Adrenal gland (tissue), 9 donors: ENCODE measurements at regions not wholly inside any gene's neighbourhood (a gene's known extent, or its start where the extent isn't known, plus 50 kb on each side); places are given as distances from the start of the nearest gene placed in this dataset.

Experiments
- DNase-seq, 7 donors: peaks; one replicate each; pipeline ENCODE4 v3.0.0-alpha.2; 2019 to 2020
- H3K27ac ChIP-seq, 5 donors: fragments of 200-600 bp; sonication (generic) in 4 of 5; 1 replicate in 3 of 5; 2 replicates in 2 of 5; pipeline versions ENCODE4 v1.5.1 to v1.8.0; 2016 to 2020; ENCODE audit warnings: mild to moderate bottlenecking in 1 of 5
- H3K27me3 ChIP-seq: fragments of 200-600 bp; 2 replicates; pipeline ENCODE4 v1.8.0; 2021
- H3K36me3 ChIP-seq, 2 donors: fragments of 200-600 bp; replicated peaks in 1 of 2; 1 replicate in 1 of 2; 2 replicates in 1 of 2; pipeline versions ENCODE4 v1.5.1 to v1.8.0; 2018 to 2022
- H3K4me1 ChIP-seq, 2 donors: fragments of 200-600 bp; replicated peaks in 1 of 2; 1 replicate in 1 of 2; 2 replicates in 1 of 2; pipeline versions ENCODE4 v1.5.1 to v1.8.0; 2018 to 2021
- H3K4me3 ChIP-seq, 4 donors: fragments of 200-600 bp; sonication (generic) in 3 of 4; one replicate each; pipeline ENCODE4 v1.5.1; 2016 to 2018
- H3K9me3 ChIP-seq, 3 donors: fragments of 200-600 bp; sonication (generic) in 1 of 3; replicated peaks in 1 of 3; 1 replicate in 2 of 3; 2 replicates in 1 of 3; pipeline versions ENCODE4 v1.5.1 to v1.8.0; 2016 to 2021
- CTCF ChIP-seq, 6 experiments: fragments of 450-650 bp in 4 of 6; fragments of 200-600 bp in 2 of 6; sonication (generic) in 1 of 6; IDR thresholded peaks; 1 replicate in 5 of 6; 2 replicates in 1 of 6; pipeline versions ENCODE4 v1.5.1 to v1.8.0; 2016 to 2021; ENCODE audit warnings: antibody characterized with exemption in 6 of 6, mild to moderate bottlenecking in 2 of 6, moderate library complexity in 1 of 6
- POLR2A ChIP-seq, 2 donors: fragments of 450-650 bp; IDR thresholded peaks; one replicate each; pipeline ENCODE4 v1.6.1; 2017; ENCODE audit warnings: antibody characterized with exemption in 2 of 2, mild to moderate bottlenecking in 2 of 2, moderate library complexity in 1 of 2
- WGBS, 4 donors: extraction: QIAGEN DNeasy Blood & Tissue Kit in 2 of 4; methylation state at CpG; one replicate each; pipeline versions ENCODE4 v1.1.5 to v1.1.7; 2013 to 2017; 5-methylcytosine and 5-hydroxymethylcytosine counted together
- intact Hi-C, 2 donors: fragments of 100-400 bp; cut with DNase I; formaldehyde crosslinking; loops; one replicate each; pipeline versions ENCODE4 v1.14.1 to v1.15.0; 2022 to 2023
- donor health status: healthy with polysubstance abuse.
- donor health status: Bipolar disorder and iron deficiency.
- donor health status: DM: yes; HTN: yes; CAD: no.
- donor health status: DM: no; HTN: no; CAD: no.
- donor health status: DM: no; HTN: no; CAD: no.

GRCh38 chr18:62634979-62635630 is 80.2 kb upstream of the PHLPP1 start:
- no peak overlapping the region for H3K27ac ChIP-seq
- WGBS, 4 donors: 45 to 61% (median 47%) methylated on average over 6 of the region's 6 CpGs
- intact Hi-C loops: no loop called here

GRCh38 chr18:62637403-62637802 is 77.9 kb upstream of the PHLPP1 start:
- no peaks in the 10 kb centered on the region for H3K36me3 ChIP-seq
- no peak overlapping the region for H3K27ac ChIP-seq
- H3K4me3 ChIP-seq: no peak overlapping the region
- no peaks in the 10 kb centered on the region for H3K9me3 ChIP-seq
- DNase-seq: peak in 1 of 7 donors; percentile 2
- intact Hi-C loops: no loop called here
- no peaks in the 10 kb centered on the region for H3K27me3 ChIP-seq
- H3K4me1 ChIP-seq: peaks cover 0 to 4% of the 10 kb centered on the region in 2 donors
- TF ChIP-seq POLR2A (IDR thresholded peaks at IDR 0.05) (no peak), CTCF (IDR thresholded peaks at IDR 0.05) (no peak)
- WGBS, 4 donors: 94 to 96% (median 94%) methylated on average over 3 of the region's 3 CpGs

More at GRCh38 chr18:62634979-62635630, 80.2 kb upstream of the PHLPP1 start:
- TF ChIP-seq POLR2A (IDR thresholded peaks at IDR 0.05): no peak
- TF ChIP-seq CTCF (IDR thresholded peaks at IDR 0.05): no peak
- Histone ChIP-seq H3K4me1 (peaks cover 0 to 4% of the 10 kb centered on the region in 2 donors), H3K36me3 (no peaks in the 10 kb centered on the region), H3K27me3 (no peaks in the 10 kb centered on the region), H3K4me3 (no peak overlapping the region), H3K9me3 (no peaks in the 10 kb centered on the region)
- DNase-seq: peak in 1 of 7 donors; percentile 33

GRCh38 chr18:62637807-62638687 is 77.3 kb upstream of the PHLPP1 start:
- TF ChIP-seq POLR2A (IDR thresholded peaks at IDR 0.05) (no peak), CTCF (IDR thresholded peaks at IDR 0.05) (peak; percentile 17 to 53 (median 42))
- intact Hi-C loops: no loop called here
- no peak overlapping the region for H3K27ac ChIP-seq
- 60 to 70% (median 65%) methylated on average over 7 of the region's 7 CpGs for WGBS, 4 donors
- peak in 5 of 7 donors; percentile 18 to 57 (median 45) for DNase-seq
- H3K4me3 ChIP-seq: no peak overlapping the region
- H3K9me3 ChIP-seq: no peaks in the 10 kb centered on the region
- H3K27me3 ChIP-seq: no peaks in the 10 kb centered on the region
- H3K4me1 ChIP-seq: peaks cover 0 to 8% of the 10 kb centered on the region in 2 donors
- H3K36me3 ChIP-seq: no peaks in the 10 kb centered on the region

- 49 to 70% (median 56%) methylated on average over 5 of the region's 5 CpGs for WGBS, 4 donors
- Histone ChIP-seq H3K27ac (no peak overlapping the region), H3K4me3 (no peak overlapping the region), H3K27me3 (no peaks in the 10 kb centered on the region), H3K4me1 (peaks cover 0 to 8% of the 10 kb centered on the region in 2 donors), H3K9me3 (no peaks in the 10 kb centered on the region), H3K36me3 (no peaks in the 10 kb centered on the region)
- TF ChIP-seq POLR2A (IDR thresholded peaks at IDR 0.05) (no peak), CTCF (IDR thresholded peaks at IDR 0.05) (no peak)
- no peak for DNase-seq
- intact Hi-C loops: loop anchor here in 1 of 2 donors (10.0 kb wide), 1 partner anchor 52 kb away; no protein-coding TSS in a partner anchor
Observed at GRCh38 chr18:62643181-62643580, 72.2 kb upstream of the PHLPP1 start.
